VCaP (cell line): ENCODE measurements at regions not wholly inside any gene's neighbourhood (a gene's known extent, or its start where the extent isn't known, plus 50 kb on each side); places are given as distances from the start of the nearest gene placed in this dataset.

Experiments
- H3K27ac ChIP-seq: fragments of 450-650 bp; 2 replicates; pipeline ENCODE4 v1.5.1; 2017
- TF ChIP-seq, protein P1 (sequence below): fragments of 450-650 bp; conservative IDR thresholded peaks from 2 replicates; pipeline ENCODE4 v1.5.1; 2017; ENCODE audit warnings: mild to moderate bottlenecking, moderate library complexity

- H3K27ac ChIP-seq, result no peak overlapping the region
- TF ChIP-seq, protein P1, sequence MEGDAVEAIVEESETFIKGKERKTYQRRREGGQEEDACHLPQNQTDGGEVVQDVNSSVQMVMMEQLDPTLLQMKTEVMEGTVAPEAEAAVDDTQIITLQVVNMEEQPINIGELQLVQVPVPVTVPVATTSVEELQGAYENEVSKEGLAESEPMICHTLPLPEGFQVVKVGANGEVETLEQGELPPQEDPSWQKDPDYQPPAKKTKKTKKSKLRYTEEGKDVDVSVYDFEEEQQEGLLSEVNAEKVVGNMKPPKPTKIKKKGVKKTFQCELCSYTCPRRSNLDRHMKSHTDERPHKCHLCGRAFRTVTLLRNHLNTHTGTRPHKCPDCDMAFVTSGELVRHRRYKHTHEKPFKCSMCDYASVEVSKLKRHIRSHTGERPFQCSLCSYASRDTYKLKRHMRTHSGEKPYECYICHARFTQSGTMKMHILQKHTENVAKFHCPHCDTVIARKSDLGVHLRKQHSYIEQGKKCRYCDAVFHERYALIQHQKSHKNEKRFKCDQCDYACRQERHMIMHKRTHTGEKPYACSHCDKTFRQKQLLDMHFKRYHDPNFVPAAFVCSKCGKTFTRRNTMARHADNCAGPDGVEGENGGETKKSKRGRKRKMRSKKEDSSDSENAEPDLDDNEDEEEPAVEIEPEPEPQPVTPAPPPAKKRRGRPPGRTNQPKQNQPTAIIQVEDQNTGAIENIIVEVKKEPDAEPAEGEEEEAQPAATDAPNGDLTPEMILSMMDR, result no peak
Observed at GRCh38 chr20:10876558-10876957, 202.8 kb upstream of the JAG1 start.

GRCh38 chr20:10877342-10877741 is 203.5 kb upstream of the JAG1 start:
- no peak overlapping the region for H3K27ac ChIP-seq
- TF ChIP-seq, protein P1, result no peak

DNA sequence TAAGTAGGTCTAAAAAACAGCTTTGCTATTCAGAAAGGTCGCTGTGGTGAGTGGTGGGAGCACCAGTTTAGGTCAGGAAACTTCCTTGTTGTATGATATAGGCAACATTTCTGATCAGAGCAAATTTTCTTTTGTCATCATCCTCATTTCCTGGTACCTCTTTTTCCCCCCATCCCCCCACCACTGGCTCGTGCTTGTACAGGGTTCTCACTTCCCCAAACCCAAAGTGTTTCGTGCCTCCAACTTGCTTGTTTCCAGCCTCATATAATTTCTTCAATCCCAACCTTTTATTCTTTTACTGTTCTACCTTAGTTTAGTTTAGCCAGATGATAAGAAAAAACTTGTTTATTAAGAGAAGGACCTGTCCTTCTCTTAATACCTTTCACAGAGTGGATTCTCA is 209.4 kb upstream of the JAG1 start:
- H3K27ac ChIP-seq, result no peak overlapping the region
- TF ChIP-seq, protein P1, result no peak

DNA sequence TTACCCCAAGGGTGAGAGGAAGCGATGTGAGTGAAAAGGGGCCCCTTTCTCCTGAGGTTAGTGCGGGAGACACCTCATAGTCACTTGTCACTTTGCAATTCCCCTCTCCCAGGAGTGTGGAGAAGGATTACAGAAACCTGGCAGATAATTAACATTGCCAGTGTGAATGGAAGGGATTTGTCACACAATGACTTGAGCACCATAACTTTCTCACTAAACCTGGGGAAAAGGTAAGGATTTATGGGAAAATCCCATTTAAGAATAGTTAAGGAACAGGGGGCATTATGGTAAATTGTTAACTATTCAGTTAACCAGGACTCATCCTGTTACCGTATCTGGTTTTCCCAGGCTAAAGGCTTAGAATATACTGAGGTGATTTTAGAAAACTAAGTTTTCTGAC is 219.5 kb upstream of the JAG1 start:
- TF ChIP-seq, protein P1, result no peak
- H3K27ac ChIP-seq, result no peak overlapping the region

DNA sequence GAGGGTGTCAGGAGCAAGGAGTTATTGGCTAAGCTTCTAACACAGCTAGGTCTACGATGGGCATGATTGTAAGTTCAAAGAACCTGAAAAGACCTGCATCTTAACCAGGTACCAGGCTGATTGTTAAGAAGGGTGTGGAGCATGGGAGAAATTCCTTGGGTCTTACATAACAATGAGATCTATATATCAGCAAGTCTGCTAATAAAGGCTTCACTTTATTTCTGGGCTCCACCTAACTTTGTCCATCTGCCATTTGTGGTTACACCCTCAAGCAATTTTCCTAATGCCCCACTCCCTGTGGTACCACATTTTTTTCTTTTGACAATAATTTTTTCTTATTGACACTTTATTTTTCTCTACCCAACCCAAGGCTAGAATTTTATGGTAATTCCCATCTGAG is 223.5 kb upstream of the JAG1 start:
- H3K27ac ChIP-seq, result no peak overlapping the region
- TF ChIP-seq, protein P1, result no peak

DNA sequence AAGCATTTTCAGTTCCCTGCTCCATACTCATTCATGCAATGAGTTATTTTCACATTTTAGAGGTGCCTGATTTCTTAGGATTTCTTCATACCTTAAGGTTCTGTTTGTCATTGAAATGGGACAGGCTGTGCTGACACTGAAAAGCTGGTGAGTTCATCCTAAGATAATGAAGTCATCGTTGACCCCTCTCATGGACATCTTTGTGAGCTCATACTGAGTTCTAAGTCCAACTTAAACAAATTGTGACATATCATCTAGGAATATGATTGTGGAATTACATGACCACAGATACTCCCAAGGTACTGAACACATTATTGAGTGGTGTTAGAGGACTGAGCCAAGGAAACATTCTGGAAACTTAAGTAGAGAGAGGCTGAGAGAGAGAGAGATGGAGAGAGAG is 224.8 kb upstream of the JAG1 start:
- H3K27ac ChIP-seq, result no peak overlapping the region
- TF ChIP-seq, protein P1, result no peak

DNA sequence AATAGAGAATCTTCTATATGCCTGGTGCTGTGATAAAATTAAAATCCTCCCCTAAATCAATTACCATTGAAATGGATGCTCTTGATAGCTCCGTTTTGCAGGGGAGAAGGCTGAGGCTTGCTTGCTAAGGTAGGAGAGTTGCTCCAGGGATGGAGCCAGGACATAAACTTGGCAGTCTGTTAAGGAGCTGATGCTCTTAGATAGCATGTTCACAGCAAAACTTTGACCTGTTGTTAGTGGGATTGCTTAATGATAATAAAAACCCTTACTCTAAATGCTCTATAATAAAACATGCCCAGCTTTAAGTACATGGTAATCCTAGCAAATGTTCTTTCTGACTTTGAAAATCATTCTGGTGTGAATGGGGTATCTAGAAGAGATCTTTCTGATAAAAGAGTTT is 228.4 kb upstream of the JAG1 start:
- no peak overlapping the region for H3K27ac ChIP-seq
- TF ChIP-seq, protein P1, result no peak
